ENCODE measurements at regions not wholly inside any gene's neighbourhood (a gene's known extent, or its start where the extent isn't known, plus 50 kb on each side); places are given as distances from the start of the nearest gene placed in this dataset.

- intact Hi-C loops (cut with DNase I) = no loop called here
- TF ChIP-seq CTCF (IDR thresholded peaks at IDR 0.05) = no peak
- no peaks in the 10 kb centered on the region for H3K4me1 ChIP-seq
- H3K27ac ChIP-seq = no peak overlapping the region
- WGBS, 3 donors = 84 to 85% (median 84%) methylated on average over 11 of the region's 11 CpGs
- DNase-seq = no peak
- no peak for ATAC-seq
- H3K4me3 ChIP-seq = no peak overlapping the region
- H3K27me3 ChIP-seq (ENCODE audit: insufficient read depth in 3 of 3, low read length in 2 of 3) = no peaks in the 10 kb centered on the region
- H3K36me3 ChIP-seq (ENCODE audit: insufficient read depth in 1 of 2, low read depth in 1 of 2) = no peaks in the 10 kb centered on the region
- H3K9me3 ChIP-seq = no peaks in the 10 kb centered on the region
Observed at GRCh38 chr22:47674600-47674999, 912.1 kb downstream of the TBC1D22A start.

GRCh38 chr22:47673557-47673956 is 911.1 kb downstream of the TBC1D22A start:
- Histone ChIP-seq H3K27me3 (ENCODE audit: insufficient read depth in 3 of 3, low read length in 2 of 3) (no peaks in the 10 kb centered on the region), H3K36me3 (ENCODE audit: insufficient read depth in 1 of 2, low read depth in 1 of 2) (no peaks in the 10 kb centered on the region)
- intact Hi-C loops (cut with DNase I) = no loop called here

GRCh38 chr22:47672526-47672925 is 910.1 kb downstream of the TBC1D22A start:
- Histone ChIP-seq H3K9me3 (no peaks in the 10 kb centered on the region), H3K27me3 (ENCODE audit: insufficient read depth in 3 of 3, low read length in 2 of 3) (no peaks in the 10 kb centered on the region), H3K4me1 (no peaks in the 10 kb centered on the region), H3K27ac (no peak overlapping the region), H3K36me3 (ENCODE audit: insufficient read depth in 1 of 2, low read depth in 1 of 2) (no peaks in the 10 kb centered on the region), H3K4me3 (no peak overlapping the region)
- 78 to 85% (median 84%) methylated on average over 9 of the region's 9 CpGs for WGBS, 3 donors
- ATAC-seq = no peak
- TF ChIP-seq CTCF (IDR thresholded peaks at IDR 0.05) = no peak
- intact Hi-C loops (cut with DNase I) = no loop called here
- no peak for DNase-seq

More at GRCh38 chr22:47673557-47673956, 911.1 kb downstream of the TBC1D22A start:
- WGBS, 3 donors = 45 to 62% (median 53%) methylated on average over 2 of the region's 2 CpGs
- Histone ChIP-seq H3K9me3 (no peaks in the 10 kb centered on the region), H3K27ac (no peak overlapping the region), H3K4me1 (no peaks in the 10 kb centered on the region), H3K4me3 (no peak overlapping the region)
- ATAC-seq (no peak), DNase-seq (no peak)
- no peak for TF ChIP-seq CTCF (IDR thresholded peaks at IDR 0.05)

GRCh38 chr22:47665151-47665550 is 902.7 kb downstream of the TBC1D22A start:
- Histone ChIP-seq H3K4me1 (no peaks in the 10 kb centered on the region), H3K27ac (no peak overlapping the region), H3K27me3 (ENCODE audit: insufficient read depth in 3 of 3, low read length in 2 of 3) (no peaks in the 10 kb centered on the region), H3K9me3 (no peaks in the 10 kb centered on the region), H3K4me3 (no peak overlapping the region), H3K36me3 (ENCODE audit: insufficient read depth in 1 of 2, low read depth in 1 of 2) (no peaks in the 10 kb centered on the region)
- no peak for ATAC-seq
- WGBS, 3 donors = 66 to 75% (median 71%) methylated on average over 4 of the region's 4 CpGs
- DNase-seq = no peak
- TF ChIP-seq CTCF (IDR thresholded peaks at IDR 0.05) = no peak
- intact Hi-C loops (cut with DNase I) = no loop called here

All from psoas muscle (tissue), 7 donors.